OCI-LY7 (cell line): ENCODE measurements at regions not wholly inside any gene's neighbourhood (a gene's known extent, or its start where the extent isn't known, plus 50 kb on each side); places are given as distances from the start of the nearest gene placed in this dataset.

ENCODE experiments used
- BruUV-seq: library from RNA; stranded (reverse); fragments of 400-500 nt; replicated peaks from 2 replicates; lab custom pipeline; 2021; lab: Mats Ljungman, UMichigan
- CTCF ChIA-PET: fragments of 300-600 bp; sonication (Branson Sonifier 250); formaldehyde crosslinking; loops from one replicate; lab custom pipeline; 2022; ENCODE audit warnings: antibody characterized with exemption; ENCODE audit not compliant: unreplicated experiment; lab: Charles Lee
- POLR2A ChIA-PET: fragments of 300-600 bp; sonication (Branson Sonifier 250); formaldehyde crosslinking; loops from one replicate; lab custom pipeline; 2022; ENCODE audit warnings: antibody characterized with exemption; lab: Charles Lee
- DNase-seq: peaks from one replicate; pipeline ENCODE4 v3.0.0-alpha.2; 2015; ENCODE audit warnings: low spot score
- H2AFZ ChIP-seq: fragments of 200-600 bp; sonication (generic), shearing (Covaris generic); 2 replicates; pipeline ENCODE4 v1.6.1; 2014; ENCODE audit warnings: mild to moderate bottlenecking, antibody characterized with exemption, low read length, moderate library complexity
- H3K27ac ChIP-seq: fragments of 200-600 bp; sonication (generic); 2 replicates; pipeline ENCODE4 v1.5.1; 2014; ENCODE audit warnings: mixed run types, low read depth, mild to moderate bottlenecking, moderate library complexity, low read length, inconsistent platforms; ENCODE audit not compliant: poor library complexity, severe bottlenecking
- H3K36me3 ChIP-seq: fragments of 200-600 bp; sonication (generic); 2 replicates; pipeline ENCODE4 v1.6.1; 2014; ENCODE audit warnings: mild to moderate bottlenecking, antibody characterized with exemption, low read length, moderate library complexity, mixed read lengths; ENCODE audit not compliant: insufficient read depth
- H3K4me1 ChIP-seq: fragments of 200-600 bp; sonication (generic); 2 replicates; pipeline ENCODE4 v1.5.1; 2014; ENCODE audit warnings: mild to moderate bottlenecking, low read length; ENCODE audit not compliant: insufficient read depth, poor library complexity, severe bottlenecking
- H3K4me2 ChIP-seq: fragments of 200-600 bp; sonication (generic); 2 replicates; pipeline ENCODE4 v1.6.1; 2014; ENCODE audit warnings: mild to moderate bottlenecking, low read length
- H3K4me3 ChIP-seq: fragments of 200-600 bp; sonication (generic); 2 replicates; pipeline ENCODE4 v1.5.1; 2014; ENCODE audit warnings: mild to moderate bottlenecking, low read depth, low read length; ENCODE audit not compliant: poor library complexity, severe bottlenecking
- H3K79me2 ChIP-seq: fragments of 200-600 bp; sonication (generic); 2 replicates; pipeline ENCODE4 v1.6.1; 2016; ENCODE audit warnings: low read depth, mild to moderate bottlenecking, low read length, moderate library complexity, mixed read lengths; ENCODE audit not compliant: insufficient read depth
- H3K9me2 ChIP-seq: fragments of 200-600 bp; sonication (generic); 2 replicates; pipeline ENCODE4 v1.6.1; 2016; ENCODE audit warnings: mild to moderate bottlenecking, low read length, mixed read lengths; ENCODE audit not compliant: insufficient read depth
- H3K9me3 ChIP-seq: fragments of 200-600 bp; sonication (generic); 2 replicates; pipeline ENCODE4 v1.6.1; 2014; ENCODE audit warnings: mild to moderate bottlenecking, mixed run types, low read length, mixed read lengths
- H4K20me1 ChIP-seq: fragments of 200-600 bp; sonication (generic); 2 replicates; pipeline ENCODE4 v1.6.1; 2014; ENCODE audit warnings: mild to moderate bottlenecking, antibody characterized with exemption, low read length, moderate library complexity, mixed read lengths; ENCODE audit not compliant: insufficient read depth
- CTCF ChIP-seq: fragments of 200-600 bp; sonication (generic); conservative IDR thresholded peaks from 2 replicates; pipeline ENCODE4 v1.5.1; 2014; ENCODE audit warnings: mild to moderate bottlenecking, antibody characterized with exemption, low read length, moderate library complexity, mixed read lengths
- EZH2phosphoT487 ChIP-seq: fragments of 200-600 bp; sonication (generic); IDR thresholded peaks from 2 replicates; pipeline ENCODE4 v1.6.1; 2018; ENCODE audit warnings: low read depth, borderline replicate concordance, mild to moderate bottlenecking, mixed run types, antibody characterized with exemption, low read length, moderate library complexity, mixed read lengths
- intact Hi-C: fragments of 100-400 bp; cut with micrococcal nuclease; formaldehyde crosslinking; loops from one replicate; pipeline ENCODE4 v1.10.0; 2022; ENCODE audit not compliant: unreplicated experiment

- no peaks in the 10 kb centered on the region for H4K20me1 ChIP-seq
- ChIA-PET POLR2A (no interaction called here), CTCF (no interaction called here)
- H3K4me2 ChIP-seq: no peak overlapping the region
- no peak overlapping the region for H2AFZ ChIP-seq
- H3K4me3 ChIP-seq: no peak overlapping the region
- H3K36me3 ChIP-seq: no peaks in the 10 kb centered on the region
- no peak overlapping the region for H3K27ac ChIP-seq
- no peaks in the 10 kb centered on the region for H3K9me2 ChIP-seq
- TF ChIP-seq EZH2phosphoT487 (no peak), CTCF (no peak)
- no peak for DNase-seq
- intact Hi-C loops: no loop called here
- no peaks in the 10 kb centered on the region for H3K79me2 ChIP-seq
- no TSS peak for BruUV-seq
- no peaks in the 10 kb centered on the region for H3K4me1 ChIP-seq
- no peaks in the 10 kb centered on the region for H3K9me3 ChIP-seq
Measured at GRCh38 chr6:18585032-18585573, 198.0 kb downstream of the RNF144B start.

GRCh38 chr6:18586133-18586532, 199.0 kb downstream of the RNF144B start:
- H2AFZ ChIP-seq: no peak overlapping the region
- H3K4me1 ChIP-seq: no peaks in the 10 kb centered on the region
- intact Hi-C loops: no loop called here
- no peaks in the 10 kb centered on the region for H3K36me3 ChIP-seq
- no peaks in the 10 kb centered on the region for H3K9me2 ChIP-seq
- H3K4me3 ChIP-seq: no peak overlapping the region
- no peak overlapping the region for H3K27ac ChIP-seq
- no TSS peak for BruUV-seq
- no peak for DNase-seq
- ChIA-PET POLR2A (no interaction called here), CTCF (no interaction called here)
- no peak overlapping the region for H3K4me2 ChIP-seq
- no peak for TF ChIP-seq CTCF
- TF ChIP-seq EZH2phosphoT487: no peak
- no peaks in the 10 kb centered on the region for H4K20me1 ChIP-seq
- no peaks in the 10 kb centered on the region for H3K79me2 ChIP-seq
- H3K9me3 ChIP-seq: no peaks in the 10 kb centered on the region

DNA sequence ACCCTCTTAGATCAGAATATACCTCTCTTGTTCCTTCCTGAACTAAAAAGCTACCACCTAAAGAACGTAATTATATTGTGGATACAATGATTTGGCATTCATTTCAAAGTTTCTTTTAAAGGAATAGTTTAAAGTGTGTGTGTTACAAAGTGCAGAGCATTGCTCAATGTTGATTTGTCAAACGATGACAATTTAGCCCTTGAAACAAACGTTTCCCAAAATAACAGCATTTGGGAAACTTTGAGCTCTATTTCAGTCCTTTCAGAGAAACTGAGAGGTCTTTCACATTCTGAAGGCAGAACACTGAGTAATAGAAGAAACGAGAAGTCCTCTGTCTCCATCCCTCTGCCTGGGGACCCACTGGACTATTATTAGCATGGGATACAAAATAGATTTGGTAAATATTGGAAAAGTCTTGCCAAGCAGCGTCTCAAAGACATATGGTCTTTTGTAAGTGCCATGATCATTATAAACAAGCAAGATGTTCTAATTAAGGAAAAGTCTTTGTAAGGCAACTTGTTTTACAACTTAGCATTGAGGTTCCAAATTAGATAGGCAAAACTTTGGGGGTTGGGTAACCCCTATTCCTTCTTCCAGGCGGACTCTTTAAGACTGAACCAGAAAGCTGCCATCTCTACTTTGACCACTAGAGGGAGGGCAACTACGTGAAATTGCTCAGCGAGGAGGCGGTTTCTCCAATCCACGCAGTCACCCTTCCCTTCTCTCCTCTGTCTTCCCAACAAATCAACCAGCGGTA, 208.8 kb downstream of the RNF144B start:
- no peak overlapping the region for H2AFZ ChIP-seq
- no peaks in the 10 kb centered on the region for H3K79me2 ChIP-seq
- POLR2A ChIA-PET: interaction anchor here (0.8 kb wide), 1 partner anchor 55 kb away, joined by 3 read pairs; no protein-coding TSS in a partner anchor
- H4K20me1 ChIP-seq: no peaks in the 10 kb centered on the region
- H3K9me2 ChIP-seq: no peaks in the 10 kb centered on the region
- no peaks in the 10 kb centered on the region for H3K9me3 ChIP-seq
- no TSS peak for BruUV-seq
- no peaks in the 10 kb centered on the region for H3K4me1 ChIP-seq
- no peak overlapping the region for H3K4me2 ChIP-seq
- no peaks in the 10 kb centered on the region for H3K36me3 ChIP-seq
- CTCF ChIA-PET: interaction anchor here (1.0 kb wide), 1 partner anchor 24 kb away, joined by 3 read pairs; no protein-coding TSS in a partner anchor
- TF ChIP-seq EZH2phosphoT487: no peak
- peak; percentile 98 for TF ChIP-seq CTCF
- peak; percentile 57 for DNase-seq
- H3K27ac ChIP-seq: no peak overlapping the region
- intact Hi-C loops: loop anchor here (1.0 to 10.0 kb wide), 2 partner anchors 227 to 1459 kb away; no protein-coding TSS in a partner anchor
- no peak overlapping the region for H3K4me3 ChIP-seq
